ENCODE measurements at regions not wholly inside any gene's neighbourhood (a gene's known extent, or its start where the extent isn't known, plus 50 kb on each side); places are given as distances from the start of the nearest gene placed in this dataset.

DNA sequence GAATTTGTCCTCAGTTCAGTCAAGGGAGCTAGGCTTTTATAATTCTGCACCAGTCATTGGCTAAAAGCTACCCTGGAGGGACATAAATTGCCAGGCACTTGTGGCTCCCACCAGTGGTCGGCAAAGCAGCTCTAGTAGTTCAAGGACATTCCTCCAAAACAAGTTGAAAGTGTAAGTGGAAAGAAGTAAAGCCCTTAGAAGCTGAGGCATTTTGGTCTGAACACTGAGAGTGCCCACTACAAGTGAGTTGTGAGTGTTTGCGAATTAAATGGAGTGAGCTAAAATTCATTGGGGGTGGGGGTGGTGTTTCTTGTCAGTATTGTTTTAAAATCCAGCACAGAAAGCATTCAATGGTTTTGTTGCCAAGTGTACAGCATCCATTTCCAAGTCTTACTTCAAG, 879.9 kb upstream of the CDH2 start:
- Histone ChIP-seq H4K20me1 (ENCODE audit: insufficient read depth, low read length, poor library complexity, severe bottlenecking) (no peaks in the 10 kb centered on the region), H3K4me1 (ENCODE audit: insufficient read depth, low read length, poor library complexity, severe bottlenecking) (no peaks in the 10 kb centered on the region), H3K4me2 (ENCODE audit: low read depth, low read length, poor library complexity, severe bottlenecking) (no peak overlapping the region), H3K36me3 (ENCODE audit: insufficient read depth, low read length) (no peaks in the 10 kb centered on the region), H3K4me3 (ENCODE audit: low read length, poor library complexity, severe bottlenecking) (no peak overlapping the region), H3K9ac (ENCODE audit: low read depth, low read length, poor library complexity, severe bottlenecking) (no peak overlapping the region), H3F3A (ENCODE audit: low read depth) (no peaks in the 10 kb centered on the region), H2AFZ (ENCODE audit: low read length) (no peak overlapping the region), H3K79me2 (ENCODE audit: insufficient read depth, low read length) (no peaks in the 10 kb centered on the region), H3K27me3 (ENCODE audit: insufficient read depth, low read length, poor library complexity, severe bottlenecking) (no peaks in the 10 kb centered on the region), H3K9me2 (replicated peaks; ENCODE audit: low read depth, low read length) (no peaks in the 10 kb centered on the region), H3K9me3 (ENCODE audit: insufficient read depth, low read depth, low read length) (no peaks in the 10 kb centered on the region; the same call in 1 of the 2 replicates)
- TF ChIP-seq, protein P1, sequence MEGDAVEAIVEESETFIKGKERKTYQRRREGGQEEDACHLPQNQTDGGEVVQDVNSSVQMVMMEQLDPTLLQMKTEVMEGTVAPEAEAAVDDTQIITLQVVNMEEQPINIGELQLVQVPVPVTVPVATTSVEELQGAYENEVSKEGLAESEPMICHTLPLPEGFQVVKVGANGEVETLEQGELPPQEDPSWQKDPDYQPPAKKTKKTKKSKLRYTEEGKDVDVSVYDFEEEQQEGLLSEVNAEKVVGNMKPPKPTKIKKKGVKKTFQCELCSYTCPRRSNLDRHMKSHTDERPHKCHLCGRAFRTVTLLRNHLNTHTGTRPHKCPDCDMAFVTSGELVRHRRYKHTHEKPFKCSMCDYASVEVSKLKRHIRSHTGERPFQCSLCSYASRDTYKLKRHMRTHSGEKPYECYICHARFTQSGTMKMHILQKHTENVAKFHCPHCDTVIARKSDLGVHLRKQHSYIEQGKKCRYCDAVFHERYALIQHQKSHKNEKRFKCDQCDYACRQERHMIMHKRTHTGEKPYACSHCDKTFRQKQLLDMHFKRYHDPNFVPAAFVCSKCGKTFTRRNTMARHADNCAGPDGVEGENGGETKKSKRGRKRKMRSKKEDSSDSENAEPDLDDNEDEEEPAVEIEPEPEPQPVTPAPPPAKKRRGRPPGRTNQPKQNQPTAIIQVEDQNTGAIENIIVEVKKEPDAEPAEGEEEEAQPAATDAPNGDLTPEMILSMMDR (conservative IDR thresholded peaks at IDR 0.05; ENCODE audit: low read length), result no peak
- TF ChIP-seq EZH2phosphoT487 (IDR thresholded peaks at IDR 0.05; ENCODE audit: borderline replicate concordance), result no peak

DNA sequence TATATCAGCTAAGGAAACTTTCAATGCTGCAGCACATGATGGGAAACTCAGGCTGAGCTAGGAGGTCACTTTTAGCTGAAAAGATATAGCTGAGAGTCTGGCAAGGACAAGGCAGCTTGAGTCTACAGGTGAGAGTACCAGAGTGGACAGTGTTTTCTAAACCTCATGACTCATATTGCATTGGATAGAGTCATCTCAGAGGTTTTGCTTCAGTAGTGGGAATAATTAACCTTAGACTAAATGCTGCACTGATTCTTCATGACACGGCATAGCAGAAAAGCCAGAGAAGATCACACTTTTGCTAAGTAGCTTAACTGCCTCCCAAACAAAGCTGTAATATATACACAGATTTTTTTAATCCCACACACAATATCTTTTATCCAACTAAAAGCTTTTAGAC, 865.0 kb upstream of the CDH2 start:
- no peak overlapping the region for H3K9ac ChIP-seq (ENCODE audit: low read depth, low read length, poor library complexity, severe bottlenecking)
- no peaks in the 10 kb centered on the region for H3K9me2 ChIP-seq (replicated peaks; ENCODE audit: low read depth, low read length)
- no peak overlapping the region for H3K4me3 ChIP-seq (ENCODE audit: low read length, poor library complexity, severe bottlenecking)
- H2AFZ ChIP-seq (ENCODE audit: low read length), result no peak overlapping the region
- no peaks in the 10 kb centered on the region for H3K36me3 ChIP-seq (ENCODE audit: insufficient read depth, low read length)
- H3K4me1 ChIP-seq (ENCODE audit: insufficient read depth, low read length, poor library complexity, severe bottlenecking), result no peaks in the 10 kb centered on the region
- no peaks in the 10 kb centered on the region for H3F3A ChIP-seq (ENCODE audit: low read depth)
- no peaks in the 10 kb centered on the region for H3K79me2 ChIP-seq (ENCODE audit: insufficient read depth, low read length)
- no peaks in the 10 kb centered on the region for H3K9me3 ChIP-seq (ENCODE audit: insufficient read depth, low read depth, low read length)
- no peaks in the 10 kb centered on the region for H3K27me3 ChIP-seq (ENCODE audit: insufficient read depth, low read length, poor library complexity, severe bottlenecking)
- no peaks in the 10 kb centered on the region for H4K20me1 ChIP-seq (ENCODE audit: insufficient read depth, low read length, poor library complexity, severe bottlenecking)
- TF ChIP-seq, protein P1 (conservative IDR thresholded peaks at IDR 0.05; ENCODE audit: low read length), result no peak
- no peak overlapping the region for H3K4me2 ChIP-seq (ENCODE audit: low read depth, low read length, poor library complexity, severe bottlenecking)

DNA sequence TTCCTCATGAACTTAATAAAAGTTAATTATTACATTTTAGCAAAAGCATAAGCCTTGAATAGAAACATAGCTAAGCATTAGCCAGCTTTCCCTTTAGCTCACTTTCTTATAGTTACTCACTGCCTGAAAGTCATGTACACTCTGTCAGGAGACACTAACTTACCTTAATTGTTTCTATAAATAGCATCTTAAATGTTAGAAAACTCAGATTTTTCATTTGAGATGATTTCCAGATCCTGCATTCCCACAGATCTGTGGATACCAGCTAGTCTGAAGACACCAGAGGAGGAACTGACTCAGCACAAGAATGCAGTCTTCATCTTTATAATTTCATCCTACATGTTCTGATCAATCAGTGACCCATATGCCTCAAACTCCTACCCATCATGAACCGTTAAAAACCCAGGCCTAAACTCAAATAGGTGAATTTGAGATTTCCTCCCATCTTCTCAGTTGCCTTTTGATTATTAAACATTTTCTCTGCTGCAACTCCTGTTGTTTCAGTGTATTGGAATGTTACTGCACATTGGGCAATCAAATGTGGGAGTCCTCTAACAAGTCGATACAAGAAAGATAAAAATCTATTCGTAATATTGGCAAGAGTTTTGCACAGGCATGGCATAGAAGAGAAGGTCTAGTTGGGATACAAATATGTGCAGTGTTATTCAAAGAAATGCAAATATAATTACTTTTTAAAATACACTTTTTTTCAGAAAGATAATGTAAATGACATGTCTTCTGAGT, 857.4 kb upstream of the CDH2 start:
- no peak overlapping the region for H3K4me2 ChIP-seq (ENCODE audit: low read depth, low read length, poor library complexity, severe bottlenecking)
- no peak for TF ChIP-seq EZH2phosphoT487 (IDR thresholded peaks at IDR 0.05; ENCODE audit: borderline replicate concordance)
- TF ChIP-seq, protein P1 (conservative IDR thresholded peaks at IDR 0.05; ENCODE audit: low read length), result no peak
- no peaks in the 10 kb centered on the region for H3K4me1 ChIP-seq (ENCODE audit: insufficient read depth, low read length, poor library complexity, severe bottlenecking)
- no peak overlapping the region for H3K9ac ChIP-seq (ENCODE audit: low read depth, low read length, poor library complexity, severe bottlenecking)
- no peaks in the 10 kb centered on the region for H3K79me2 ChIP-seq (ENCODE audit: insufficient read depth, low read length)
- no peak overlapping the region for H3K4me3 ChIP-seq (ENCODE audit: low read length, poor library complexity, severe bottlenecking)
- no peak overlapping the region for H2AFZ ChIP-seq (ENCODE audit: low read length)
- no peaks in the 10 kb centered on the region for H3K9me2 ChIP-seq (replicated peaks; ENCODE audit: low read depth, low read length)
- no peaks in the 10 kb centered on the region for H3K27me3 ChIP-seq (ENCODE audit: insufficient read depth, low read length, poor library complexity, severe bottlenecking)
- H3K9me3 ChIP-seq (ENCODE audit: insufficient read depth, low read depth, low read length), result no peaks in the 10 kb centered on the region
- no peaks in the 10 kb centered on the region for H3K36me3 ChIP-seq (ENCODE audit: insufficient read depth, low read length)
- H4K20me1 ChIP-seq (ENCODE audit: insufficient read depth, low read length, poor library complexity, severe bottlenecking), result no peaks in the 10 kb centered on the region
- no peaks in the 10 kb centered on the region for H3F3A ChIP-seq (ENCODE audit: low read depth)
